GM12878 (cell line): ENCODE measurements at regions not wholly inside any gene's neighbourhood (a gene's known extent, or its start where the extent isn't known, plus 50 kb on each side); places are given as distances from the start of the nearest gene placed in this dataset.

Experiments used
- ATAC-seq: fragments of 200-7000 bp; cut with Tn5 transposase; 3 replicates; pipeline ENCODE4 v1.9.1; 2020; ENCODE audit warnings: mild to moderate bottlenecking, moderate library complexity
- BruUV-seq: library from RNA; stranded (reverse); fragments of 400-500 nt; replicated peaks from 2 replicates; lab custom pipeline; 2021; lab: Mats Ljungman, UMichigan
- CTCF ChIA-PET: fragments of 300-600 bp; sonication (Branson Sonifier 250); formaldehyde crosslinking; extraction: SDS; loops from one replicate; lab custom pipeline; 2021; ENCODE audit warnings: inconsistent platforms; lab: Yijun Ruan, JAX
- POLR2A ChIA-PET: fragments of 350-600 bp; formaldehyde crosslinking; extraction: SDS; loops from one replicate; lab custom pipeline; 2021; ENCODE audit warnings: inconsistent platforms; lab: Charles Lee
- RAD21 ChIA-PET: fragments of 300-600 bp; sonication (Branson Sonifier 250); formaldehyde crosslinking; loops from one replicate; lab custom pipeline; 2023; ENCODE audit warnings: antibody characterized with exemption; ENCODE audit not compliant: unreplicated experiment; lab: Charles Lee
- SMC1A ChIA-PET: fragments of 300-600 bp; sonication (Branson Sonifier 250); formaldehyde crosslinking; loops from one replicate; lab custom pipeline; 2023; ENCODE audit not compliant: unreplicated experiment, uncharacterized antibody; lab: Charles Lee
- DNase-seq: peaks from one replicate; pipeline ENCODE4 v3.0.0-alpha.2; 2011; ENCODE audit warnings: low read depth, low spot score
- FAIRE-seq: peaks from 3 replicates; lab custom pipeline; 2011; peaks lifted over from hg19 to GRCh38; lab: Jason Lieb, UNC
- H2AFZ ChIP-seq: 2 replicates; pipeline ENCODE4 v1.6.0; 2011; ENCODE audit warnings: low read depth, low read length, control low read depth; ENCODE audit not compliant: control insufficient read depth
- H3K27ac ChIP-seq: 2 replicates; pipeline ENCODE4 v1.5.1; 2011; ENCODE audit warnings: control low read depth; ENCODE audit not compliant: control insufficient read depth, insufficient read depth
- H3K27me3 ChIP-seq, 2 experiments: replicated peaks in 1 of 2; 2 replicates each; pipeline versions ENCODE4 v1.6.0 to v1.6.1; 2011; ENCODE audit warnings: low read length in 1 of 2; ENCODE audit not compliant: control insufficient read depth in 2 of 2, insufficient read depth in 2 of 2
- H3K36me3 ChIP-seq, 2 experiments: 2 replicates each; pipeline ENCODE4 v1.5.1; 2011; ENCODE audit warnings: low read length in 1 of 2; ENCODE audit not compliant: control insufficient read depth in 2 of 2, insufficient read depth in 2 of 2
- H3K4me1 ChIP-seq: 2 replicates; pipeline ENCODE4 v1.6.1; 2011; ENCODE audit warnings: mild to moderate bottlenecking, low read length, moderate library complexity, mixed read lengths; ENCODE audit not compliant: control insufficient read depth, insufficient read depth
- H3K4me2 ChIP-seq: 2 replicates; pipeline ENCODE4 v1.6.0; 2011; ENCODE audit warnings: control low read depth; ENCODE audit not compliant: control insufficient read depth, insufficient read depth
- H3K4me3 ChIP-seq: fragments of 200-600 bp; sonication (generic); 2 replicates; pipeline ENCODE4 v1.5.1; 2016
- H3K79me2 ChIP-seq: 2 replicates; pipeline ENCODE4 v1.6.0; 2011; ENCODE audit warnings: low read length; ENCODE audit not compliant: control insufficient read depth, insufficient read depth
- H3K9ac ChIP-seq: 2 replicates; pipeline ENCODE4 v1.8.0; 2011; ENCODE audit warnings: low read length, control low read depth, mixed read lengths; ENCODE audit not compliant: control insufficient read depth, insufficient read depth
- H3K9me3 ChIP-seq: replicated peaks from 3 replicates; pipeline ENCODE4 v1.5.1; 2011; ENCODE audit warnings: mild to moderate bottlenecking, low read length; ENCODE audit not compliant: control insufficient read depth, insufficient read depth
- H4K20me1 ChIP-seq: 2 replicates; pipeline ENCODE4 v1.6.0; 2011; ENCODE audit not compliant: control insufficient read depth, insufficient read depth
- BMI1 ChIP-seq: fragments of 450-650 bp; IDR thresholded peaks from 2 replicates; pipeline ENCODE4 v1.6.1; 2016; ENCODE audit warnings: mild to moderate bottlenecking, moderate library complexity, borderline replicate concordance
- ELK1 ChIP-seq: IDR thresholded peaks from 2 replicates; pipeline ENCODE4 v1.6.1; 2012; ENCODE audit warnings: low read depth, low read length, improper control_type of control experiment
- FOS ChIP-seq: IDR thresholded peaks from 3 replicates; pipeline ENCODE4 v1.6.1; 2011; ENCODE audit warnings: borderline replicate concordance; ENCODE audit not compliant: insufficient read length; ENCODE audit errors: extremely low read depth
- HSF1 ChIP-seq: fragments of 150-350 bp; IDR thresholded peaks from 2 replicates; pipeline ENCODE4 v1.6.1; 2014; ENCODE audit warnings: mild to moderate bottlenecking, low read depth, low read length
- KAT2A ChIP-seq: conservative IDR thresholded peaks from 2 replicates; pipeline ENCODE4 v1.6.1; 2011; ENCODE audit warnings: low read depth, low read length; ENCODE audit not compliant: control insufficient read depth
- MTA3 ChIP-seq: IDR thresholded peaks from 2 replicates; pipeline ENCODE4 v1.6.1; 2012; ENCODE audit warnings: low read length, inconsistent platforms, borderline replicate concordance
- PAX5 ChIP-seq: IDR thresholded peaks from 2 replicates; pipeline ENCODE4 v1.6.1; 2011; ENCODE audit warnings: low read depth, low read length, borderline replicate concordance
- POLR2AphosphoS5 ChIP-seq: IDR thresholded peaks from 2 replicates; pipeline ENCODE4 v1.6.1; 2011; ENCODE audit warnings: mild to moderate bottlenecking, low read length, inconsistent platforms
- SIX5 ChIP-seq: IDR thresholded peaks from 2 replicates; pipeline ENCODE4 v1.6.1; 2011; ENCODE audit warnings: mild to moderate bottlenecking, low read depth, low read length, moderate library complexity; ENCODE audit not compliant: severe bottlenecking
- USF2 ChIP-seq: IDR thresholded peaks from 2 replicates; pipeline ENCODE4 v1.6.1; 2011; ENCODE audit warnings: low read depth, low read length, improper control_type of control experiment, borderline replicate concordance
- ZBED1 ChIP-seq: IDR thresholded peaks from 2 replicates; pipeline ENCODE4 v1.6.1; 2016; ENCODE audit warnings: borderline replicate concordance
- ZNF384 ChIP-seq: IDR thresholded peaks from 2 replicates; pipeline ENCODE4 v1.6.1; 2012; ENCODE audit warnings: low read depth, mild to moderate bottlenecking, low read length, improper control_type of control experiment, borderline replicate concordance
- ZNF592 ChIP-seq: fragments of 450-650 bp; IDR thresholded peaks from 2 replicates; pipeline ENCODE4 v1.6.1; 2017; ENCODE audit warnings: mild to moderate bottlenecking, moderate library complexity
- ZZZ3 ChIP-seq: IDR thresholded peaks from 2 replicates; pipeline ENCODE4 v1.6.1; 2011; ENCODE audit warnings: low read depth; ENCODE audit not compliant: control insufficient read depth, insufficient read length
- WGBS: methylation state at CpG from one replicate; pipeline ENCODE4 v1.1.6; 2016; ENCODE audit warnings: low lambda C conversion rate; ENCODE audit not compliant: insufficient replicate concordance, insufficient coverage; ENCODE audit errors: missing lambda C conversion rate; 5-methylcytosine and 5-hydroxymethylcytosine counted together
- in situ Hi-C: fragments of 300-500 bp; cut with MboI; formaldehyde crosslinking; loops from 9 replicates; pipeline ENCODE4 v1.14.3; 2018; ENCODE audit warnings: mixed read lengths
- intact Hi-C: fragments of 100-400 bp; cut with micrococcal nuclease; formaldehyde crosslinking; loops from one replicate; pipeline ENCODE4 v1.14.2; 2022; ENCODE audit not compliant: unreplicated experiment
- TF ChIP-seq, protein P1 (sequence below): IDR thresholded peaks from 2 replicates; pipeline ENCODE4 v1.6.1; 2011; ENCODE audit warnings: mild to moderate bottlenecking, low read depth, low read length, moderate library complexity; ENCODE audit not compliant: insufficient replicate concordance

DNA sequence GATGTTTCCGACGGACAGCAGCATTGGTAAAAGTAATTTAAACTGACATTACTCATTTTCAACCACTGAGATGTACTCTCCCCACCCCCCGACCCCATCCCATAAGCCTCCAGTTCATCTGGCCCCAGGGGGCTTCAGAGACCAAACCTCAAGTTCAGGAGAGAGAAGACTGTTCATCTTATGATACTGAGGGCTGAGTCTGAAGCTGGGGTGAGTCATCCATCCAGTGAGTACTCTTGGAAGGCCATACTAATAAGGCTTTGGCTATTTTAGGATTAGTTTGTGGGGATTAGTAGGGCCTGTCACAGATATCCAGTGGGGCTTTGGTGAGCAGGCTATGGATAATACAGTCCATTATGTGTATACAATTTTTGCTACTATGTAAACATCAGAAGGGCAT, 125.3 kb upstream of the APCDD1 start (continued):
- TF ChIP-seq BMI1 (no peak), USF2 (no peak), ZNF384 (no peak), ZZZ3 (no peak), POLR2AphosphoS5 (no peak), ELK1 (no peak), MTA3 (no peak)

GRCh38 chr18:10330428-10330827, 124.0 kb upstream of the APCDD1 start:
- FAIRE-seq, result no peak
- no peak for ATAC-seq
- in situ Hi-C loops, result no loop called here
- BruUV-seq, result no TSS peak
- DNase-seq, result no peak
- ChIA-PET CTCF (no interaction called here), SMC1A (interaction anchor here (1.0 kb wide), 1 partner anchor 61 kb away, joined by 3 read pairs; no protein-coding TSS in a partner anchor), RAD21 (no interaction called here), POLR2A (no interaction called here)
- H3K4me3 ChIP-seq, result no peak overlapping the region
- no peak overlapping the region for H2AFZ ChIP-seq
- H3K4me2 ChIP-seq, result no peak overlapping the region
- no peaks in the 10 kb centered on the region for H3K9me3 ChIP-seq
- 37% methylated on average over 5 of the region's 5 CpGs for WGBS
- H3K36me3 ChIP-seq, result no peaks in the 10 kb centered on the region
- no peak for TF ChIP-seq KAT2A
- TF ChIP-seq FOS, result no peak
- no peak for TF ChIP-seq SIX5
- TF ChIP-seq ZBED1, result no peak
- TF ChIP-seq ZNF592, result no peak
- TF ChIP-seq, protein P1, sequence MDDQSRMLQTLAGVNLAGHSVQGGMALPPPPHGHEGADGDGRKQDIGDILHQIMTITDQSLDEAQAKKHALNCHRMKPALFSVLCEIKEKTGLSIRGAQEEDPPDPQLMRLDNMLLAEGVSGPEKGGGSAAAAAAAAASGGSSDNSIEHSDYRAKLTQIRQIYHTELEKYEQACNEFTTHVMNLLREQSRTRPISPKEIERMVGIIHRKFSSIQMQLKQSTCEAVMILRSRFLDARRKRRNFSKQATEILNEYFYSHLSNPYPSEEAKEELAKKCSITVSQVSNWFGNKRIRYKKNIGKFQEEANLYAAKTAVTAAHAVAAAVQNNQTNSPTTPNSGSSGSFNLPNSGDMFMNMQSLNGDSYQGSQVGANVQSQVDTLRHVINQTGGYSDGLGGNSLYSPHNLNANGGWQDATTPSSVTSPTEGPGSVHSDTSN, result no peak
- TF ChIP-seq ZNF384, result no peak
- TF ChIP-seq PAX5, result no peak
- no peak for TF ChIP-seq HSF1
- H3K4me1 ChIP-seq, result no peaks in the 10 kb centered on the region
- intact Hi-C loops, result loop anchor here (10.0 kb wide), 1 partner anchor 104 kb away; no protein-coding TSS in a partner anchor
- no peaks in the 10 kb centered on the region for H3K79me2 ChIP-seq
- H4K20me1 ChIP-seq, result no peaks in the 10 kb centered on the region
- H3K27ac ChIP-seq, result no peak overlapping the region
- no peak overlapping the region for H3K9ac ChIP-seq
- H3K27me3 ChIP-seq, result peaks cover 0 to 1% of the 10 kb centered on the region in 2 experiments; a peak in 2 of 4 replicates
